Stomach (tissue), 4 donors: ENCODE measurements at regions not wholly inside any gene's neighbourhood (a gene's known extent, or its start where the extent isn't known, plus 50 kb on each side); places are given as distances from the start of the nearest gene placed in this dataset.

Source experiments
- EP300 ChIP-seq: sonication (generic); formaldehyde crosslinking; IDR thresholded peaks from one replicate; pipeline ENCODE4 v1.6.1; 2017; ENCODE audit warnings: antibody characterized with exemption
- TF ChIP-seq, protein P1 (sequence below), 7 experiments: fragments of 450-650 bp in 4 of 7; fragments of 200-600 bp in 3 of 7; sonication (generic) in 3 of 7; IDR thresholded peaks; one replicate each; pipeline ENCODE4 v1.5.1; 2016 to 2019; ENCODE audit warnings: antibody characterized with exemption in 7 of 7, control low read depth in 2 of 7, mild to moderate bottlenecking in 1 of 7

- TF ChIP-seq, protein P1, sequence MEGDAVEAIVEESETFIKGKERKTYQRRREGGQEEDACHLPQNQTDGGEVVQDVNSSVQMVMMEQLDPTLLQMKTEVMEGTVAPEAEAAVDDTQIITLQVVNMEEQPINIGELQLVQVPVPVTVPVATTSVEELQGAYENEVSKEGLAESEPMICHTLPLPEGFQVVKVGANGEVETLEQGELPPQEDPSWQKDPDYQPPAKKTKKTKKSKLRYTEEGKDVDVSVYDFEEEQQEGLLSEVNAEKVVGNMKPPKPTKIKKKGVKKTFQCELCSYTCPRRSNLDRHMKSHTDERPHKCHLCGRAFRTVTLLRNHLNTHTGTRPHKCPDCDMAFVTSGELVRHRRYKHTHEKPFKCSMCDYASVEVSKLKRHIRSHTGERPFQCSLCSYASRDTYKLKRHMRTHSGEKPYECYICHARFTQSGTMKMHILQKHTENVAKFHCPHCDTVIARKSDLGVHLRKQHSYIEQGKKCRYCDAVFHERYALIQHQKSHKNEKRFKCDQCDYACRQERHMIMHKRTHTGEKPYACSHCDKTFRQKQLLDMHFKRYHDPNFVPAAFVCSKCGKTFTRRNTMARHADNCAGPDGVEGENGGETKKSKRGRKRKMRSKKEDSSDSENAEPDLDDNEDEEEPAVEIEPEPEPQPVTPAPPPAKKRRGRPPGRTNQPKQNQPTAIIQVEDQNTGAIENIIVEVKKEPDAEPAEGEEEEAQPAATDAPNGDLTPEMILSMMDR (IDR thresholded peaks at IDR 0.05) = no peak
- TF ChIP-seq EP300 = no peak
Observed at GRCh38 chr17:14725729-14726128, 424.8 kb downstream of the HS3ST3B1 start.
